GM18498 (cell line): ENCODE measurements at regions not wholly inside any gene's neighbourhood (a gene's known extent, or its start where the extent isn't known, plus 50 kb on each side); places are given as distances from the start of the nearest gene placed in this dataset.

Source experiments
- ATAC-seq: cut with Tn5 transposase; IDR thresholded peaks from one replicate; pipeline ENCODE4 v1.9.1; 2021; ENCODE audit warnings: mild to moderate bottlenecking, moderate library complexity; ENCODE audit not compliant: unreplicated experiment

- ATAC-seq, result no peak
Measured at GRCh38 chr11:122355968-122356367, 240.0 kb upstream of the BLID start.

- no peak for ATAC-seq
Measured at GRCh38 chr11:122354025-122354697, 238.1 kb upstream of the BLID start.

GRCh38 chr11:122353561-122353960, 237.5 kb upstream of the BLID start:
- ATAC-seq, result no peak

- ATAC-seq, result no peak
Measured at GRCh38 chr11:122348659-122349409, 232.8 kb upstream of the BLID start.

- no peak for ATAC-seq
Measured at GRCh38 chr11:122346006-122346405, 230.0 kb upstream of the BLID start.

- no peak for ATAC-seq
Measured at GRCh38 chr11:122345586-122345985, 229.6 kb upstream of the BLID start.

- ATAC-seq, result no peak
Measured at GRCh38 chr11:122344215-122344614, 228.2 kb upstream of the BLID start.

- ATAC-seq, result no peak
Measured at GRCh38 chr11:122343210-122343609, 227.2 kb upstream of the BLID start.

GRCh38 chr11:122342089-122342744, 226.2 kb upstream of the BLID start:
- ATAC-seq, result no peak

GRCh38 chr11:122341477-122341876, 225.5 kb upstream of the BLID start:
- no peak for ATAC-seq

GRCh38 chr11:122340607-122341290, 224.7 kb upstream of the BLID start:
- no peak for ATAC-seq

- no peak for ATAC-seq
Measured at GRCh38 chr11:122339436-122340060, 223.5 kb upstream of the BLID start.

- ATAC-seq, result no peak
Measured at GRCh38 chr11:122337704-122338103, 221.7 kb upstream of the BLID start.

- no peak for ATAC-seq
Measured at GRCh38 chr11:122337241-122337640, 221.2 kb upstream of the BLID start.

GRCh38 chr11:122336706-122337105, 220.7 kb upstream of the BLID start:
- ATAC-seq, result no peak

- ATAC-seq, result no peak
Measured at GRCh38 chr11:122334546-122335339, 218.7 kb upstream of the BLID start.

GRCh38 chr11:122333467-122333866, 217.5 kb upstream of the BLID start:
- ATAC-seq, result no peak

GRCh38 chr11:122331079-122331478, 215.1 kb upstream of the BLID start:
- ATAC-seq, result no peak

- ATAC-seq, result no peak
Measured at GRCh38 chr11:122330279-122330965, 214.4 kb upstream of the BLID start.

GRCh38 chr11:122327528-122327927, 211.5 kb upstream of the BLID start:
- no peak for ATAC-seq
